ENCODE measurements at regions not wholly inside any gene's neighbourhood (a gene's known extent, or its start where the extent isn't known, plus 50 kb on each side); places are given as distances from the start of the nearest gene placed in this dataset.

GRCh38 chr11:115684135-115684534 is 179.9 kb upstream of the CADM1 start:
- Histone ChIP-seq H3K4me1 (ENCODE audit: control insufficient read depth, insufficient read depth, low read length) (no peaks in the 10 kb centered on the region), H3K4me3 (ENCODE audit: low read depth in 2 of 2, low read length in 2 of 2) (no peak overlapping the region), H3K9me3 (ENCODE audit: control insufficient read depth, insufficient read depth, low read depth, low read length) (no peaks in the 10 kb centered on the region), H3K36me3 (ENCODE audit: control insufficient read depth, insufficient read depth, low read length) (no peaks in the 10 kb centered on the region), H3K27me3 (ENCODE audit: control insufficient read depth, insufficient read depth, low read length) (no peaks in the 10 kb centered on the region), H3K27ac (ENCODE audit: low read length) (no peak overlapping the region)
- ATAC-seq (no peak), DNase-seq (ENCODE audit: low read depth, low spot score) (no peak)
- CTCF ChIA-PET, result no interaction called here
- in situ Hi-C loops (cut with HindIII; ENCODE audit: low pct_unique_long_range_greater_than_20kb, low sequenced_read_pairs) (no loop called here), intact Hi-C loops (cut with micrococcal nuclease; ENCODE audit: unreplicated experiment) (no loop called here)
- POLR2A ChIA-PET, result no interaction called here
- BruUV-seq (replicated peaks), result no TSS peak
- TF ChIP-seq CTCF (IDR thresholded peaks at IDR 0.05), result no peak
- no peak for TF ChIP-seq SIN3A (IDR thresholded peaks at IDR 0.05; ENCODE audit: borderline replicate concordance, insufficient read depth, low read depth, low read length)
- TF ChIP-seq TCF7L2 (IDR thresholded peaks at IDR 0.05; ENCODE audit: low read depth, low read length), result no peak
- TF ChIP-seq REST (IDR thresholded peaks at IDR 0.05; ENCODE audit: insufficient read depth in 1 of 2, low read depth in 2 of 2, low read length in 1 of 2), result no peak
- no peak for TF ChIP-seq POLR2AphosphoS5 (IDR thresholded peaks at IDR 0.05; ENCODE audit: low read depth, low read length)

GRCh38 chr11:115682888-115683287 is 178.7 kb upstream of the CADM1 start:
- DNase-seq (ENCODE audit: low read depth, low spot score), result no peak
- Histone ChIP-seq H3K9me3 (ENCODE audit: control insufficient read depth, insufficient read depth, low read depth, low read length) (no peaks in the 10 kb centered on the region), H3K4me3 (ENCODE audit: low read depth in 2 of 2, low read length in 2 of 2) (no peak overlapping the region), H3K4me1 (ENCODE audit: control insufficient read depth, insufficient read depth, low read length) (no peaks in the 10 kb centered on the region), H3K27ac (ENCODE audit: low read length) (no peak overlapping the region), H3K36me3 (ENCODE audit: control insufficient read depth, insufficient read depth, low read length) (no peaks in the 10 kb centered on the region), H3K27me3 (ENCODE audit: control insufficient read depth, insufficient read depth, low read length) (no peaks in the 10 kb centered on the region)
- TF ChIP-seq POLR2AphosphoS5 (IDR thresholded peaks at IDR 0.05; ENCODE audit: low read depth, low read length) (no peak), CTCF (IDR thresholded peaks at IDR 0.05) (no peak), TCF7L2 (IDR thresholded peaks at IDR 0.05; ENCODE audit: low read depth, low read length) (no peak), REST (IDR thresholded peaks at IDR 0.05; ENCODE audit: insufficient read depth in 1 of 2, low read depth in 2 of 2, low read length in 1 of 2) (no peak), SIN3A (IDR thresholded peaks at IDR 0.05; ENCODE audit: borderline replicate concordance, insufficient read depth, low read depth, low read length) (no peak)
- in situ Hi-C loops (cut with HindIII; ENCODE audit: low pct_unique_long_range_greater_than_20kb, low sequenced_read_pairs) (no loop called here), intact Hi-C loops (cut with micrococcal nuclease; ENCODE audit: unreplicated experiment) (no loop called here)
- CTCF ChIA-PET, result no interaction called here
- no peak for ATAC-seq
- POLR2A ChIA-PET, result no interaction called here
- BruUV-seq (replicated peaks), result no TSS peak
